ENCODE measurements at regions not wholly inside any gene's neighbourhood (a gene's known extent, or its start where the extent isn't known, plus 50 kb on each side); places are given as distances from the start of the nearest gene placed in this dataset.

- Histone ChIP-seq H4K20me1 (ENCODE audit: insufficient read depth) (no peaks in the 10 kb centered on the region), H3K9me2 (no peaks in the 10 kb centered on the region), H3K4me2 (no peak overlapping the region), H3K36me3 (replicated peaks in 1 of 2; ENCODE audit: control insufficient read depth in 1 of 2, insufficient read depth in 2 of 2, low read length in 1 of 2) (no peaks in the 10 kb centered on the region), H3K4me3 (ENCODE audit: low read depth in 2 of 2, low read length in 1 of 2) (no peak overlapping the region), H3K9me3 (no peaks in the 10 kb centered on the region), H3F3A (replicated peaks; ENCODE audit: insufficient read depth) (no peaks in the 10 kb centered on the region), H3K4me1 (ENCODE audit: control insufficient read depth in 1 of 2, insufficient read depth in 2 of 2, low read depth in 1 of 2, low read length in 1 of 2) (no peaks in the 10 kb centered on the region), H2AFZ (ENCODE audit: low read depth) (no peak overlapping the region), H3K27ac (ENCODE audit: low read depth in 2 of 2, low read length in 1 of 2) (no peak overlapping the region), H3K9ac (no peak overlapping the region), H3K79me2 (ENCODE audit: insufficient read depth) (no peaks in the 10 kb centered on the region), H3K27me3 (ENCODE audit: insufficient read depth) (no peaks in the 10 kb centered on the region)
- TF ChIP-seq TCF12 (IDR thresholded peaks at IDR 0.05) (no peak), RCOR1 (IDR thresholded peaks at IDR 0.05; ENCODE audit: low read length) (no peak)
- DNase-seq, result no peak
- 71% methylated on average over 1 of the region's 1 CpG for WGBS (ENCODE audit: low lambda C conversion rate)
- CTCF ChIA-PET, result no interaction called here
- POLR2A ChIA-PET, result no interaction called here
Observed at GRCh38 chr2:185645529-185645928, 93.1 kb upstream of the FSIP2 start.

GRCh38 chr2:185658750-185659149, 79.9 kb upstream of the FSIP2 start:
- Histone ChIP-seq H2AFZ (ENCODE audit: low read depth) (no peak overlapping the region), H3K9ac (no peak overlapping the region), H3K4me3 (ENCODE audit: low read depth in 2 of 2, low read length in 1 of 2) (no peak overlapping the region), H3K9me2 (no peaks in the 10 kb centered on the region), H3K4me2 (no peak overlapping the region), H3F3A (replicated peaks; ENCODE audit: insufficient read depth) (no peaks in the 10 kb centered on the region), H3K27me3 (ENCODE audit: insufficient read depth) (no peaks in the 10 kb centered on the region), H3K36me3 (replicated peaks in 1 of 2; ENCODE audit: control insufficient read depth in 1 of 2, insufficient read depth in 2 of 2, low read length in 1 of 2) (no peaks in the 10 kb centered on the region), H3K79me2 (ENCODE audit: insufficient read depth) (no peaks in the 10 kb centered on the region), H3K4me1 (ENCODE audit: control insufficient read depth in 1 of 2, insufficient read depth in 2 of 2, low read depth in 1 of 2, low read length in 1 of 2) (no peaks in the 10 kb centered on the region), H4K20me1 (ENCODE audit: insufficient read depth) (no peaks in the 10 kb centered on the region), H3K27ac (ENCODE audit: low read depth in 2 of 2, low read length in 1 of 2) (no peak overlapping the region), H3K9me3 (no peaks in the 10 kb centered on the region)
- DNase-seq, result no peak
- POLR2A ChIA-PET, result no interaction called here
- CTCF ChIA-PET, result interaction anchor here (0.9 kb wide), 1 partner anchor 35 kb away, joined by 3 read pairs; no protein-coding TSS in a partner anchor
- TF ChIP-seq POLR2AphosphoS5 (IDR thresholded peaks at IDR 0.05; ENCODE audit: low read depth, low read length) (no peak), EP300 (IDR thresholded peaks at IDR 0.05; ENCODE audit: borderline replicate concordance in 1 of 2, low read depth in 1 of 2, low read length in 1 of 2) (no peak), RFX5 (IDR thresholded peaks at IDR 0.05; ENCODE audit: low read length) (no peak), NRF1 (IDR thresholded peaks at IDR 0.05; ENCODE audit: low read depth, low read length) (no peak), TCF12 (IDR thresholded peaks at IDR 0.05) (no peak), CTCF (IDR thresholded peaks at IDR 0.05) (no peak), RCOR1 (IDR thresholded peaks at IDR 0.05; ENCODE audit: low read length) (no peak), JUND (IDR thresholded peaks at IDR 0.05) (no peak), CHD2 (IDR thresholded peaks at IDR 0.05; ENCODE audit: low read length, partially characterized antibody) (no peak), FOXJ3 (CRISPR knock-in tag; IDR thresholded peaks at IDR 0.05) (no peak), GABPA (IDR thresholded peaks at IDR 0.05; ENCODE audit: low read depth) (no peak), FOSL2 (IDR thresholded peaks at IDR 0.05; ENCODE audit: borderline replicate concordance, low read depth) (no peak), TAF1 (IDR thresholded peaks at IDR 0.05; ENCODE audit: borderline replicate concordance, low read depth, low read length) (no peak), USF1 (IDR thresholded peaks at IDR 0.05; ENCODE audit: borderline replicate concordance, low read depth) (no peak)
- 74% methylated on average over 2 of the region's 2 CpGs for WGBS (ENCODE audit: low lambda C conversion rate)
